Breast epithelium (tissue), 4 donors: ENCODE measurements at regions not wholly inside any gene's neighbourhood (a gene's known extent, or its start where the extent isn't known, plus 50 kb on each side); places are given as distances from the start of the nearest gene placed in this dataset.

ENCODE experiments used
- DNase-seq, 2 donors: peaks; one replicate each; pipeline ENCODE4 v3.0.0-alpha.2; 2019; ENCODE audit warnings: low spot score in 2 of 2
- H3K27ac ChIP-seq, 2 donors: fragments of 200-600 bp; sonication (generic) in 1 of 2; one replicate each; pipeline ENCODE4 v1.5.1; 2016 to 2019; ENCODE audit warnings: mild to moderate bottlenecking in 1 of 2
- H3K27me3 ChIP-seq, 2 donors: fragments of 200-600 bp; sonication (generic) in 1 of 2; one replicate each; pipeline versions ENCODE4 v1.5.1 to v1.6.0; 2017 to 2019; ENCODE audit warnings: control low read depth in 1 of 2, mild to moderate bottlenecking in 1 of 2
- H3K36me3 ChIP-seq: fragments of 200-600 bp; one replicate; pipeline ENCODE4 v1.5.1; 2019
- H3K4me1 ChIP-seq, 2 donors: fragments of 200-600 bp; sonication (generic); one replicate each; pipeline ENCODE4 v1.5.1; 2016 to 2019; ENCODE audit warnings: control low read depth in 1 of 2
- H3K4me3 ChIP-seq, 3 donors: fragments of 200-600 bp; sonication (generic); 1 replicate in 2 of 3; 2 replicates in 1 of 3; pipeline ENCODE4 v1.5.1; 2016 to 2019; ENCODE audit warnings: mild to moderate bottlenecking in 3 of 3, moderate library complexity in 2 of 3
- H3K9me3 ChIP-seq, 2 donors: fragments of 200-600 bp; sonication (generic) in 1 of 2; one replicate each; pipeline ENCODE4 v1.5.1; 2016 to 2019; ENCODE audit warnings: control low read depth in 1 of 2
- POLR2A ChIP-seq: fragments of 450-650 bp; IDR thresholded peaks from one replicate; pipeline ENCODE4 v1.6.1; 2016; ENCODE audit warnings: antibody characterized with exemption, mild to moderate bottlenecking, moderate library complexity
- POLR2AphosphoS5 ChIP-seq, 3 donors: sonication (generic); formaldehyde crosslinking; IDR thresholded peaks; one replicate each; pipeline ENCODE4 v1.6.1; 2017; ENCODE audit warnings: antibody characterized with exemption in 3 of 3
- intact Hi-C: fragments of 100-400 bp; cut with DNase I; formaldehyde crosslinking; loops from one replicate; pipeline ENCODE4 v1.15.1; 2023; ENCODE audit warnings: low total_unique reads
- TF ChIP-seq, protein P1 (sequence below), 3 donors: fragments of 450-650 bp; IDR thresholded peaks; one replicate each; pipeline ENCODE4 v1.5.1; 2016 to 2017; ENCODE audit warnings: antibody characterized with exemption in 3 of 3, mild to moderate bottlenecking in 3 of 3, moderate library complexity in 3 of 3

DNA sequence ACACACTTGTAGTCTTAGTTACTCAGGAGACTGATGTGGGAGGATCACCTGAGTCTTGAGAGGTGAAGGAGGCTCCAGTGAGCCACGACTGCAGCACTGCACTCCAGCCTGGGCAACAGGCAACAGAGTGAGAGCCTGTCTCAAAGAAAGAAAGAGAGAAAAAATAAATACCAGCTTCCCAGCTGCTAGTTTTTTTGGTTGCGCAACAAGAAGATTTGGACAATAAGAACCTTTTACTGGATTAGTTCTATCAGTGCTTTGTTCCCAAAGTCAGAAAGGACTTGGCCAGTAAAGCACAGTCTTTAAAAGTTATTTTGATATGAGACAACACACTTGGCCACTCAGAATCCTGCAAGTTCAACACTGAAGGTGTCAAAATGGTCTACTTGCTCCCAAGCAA, 768.1 kb upstream of the LRFN5 start:
- TF ChIP-seq, protein P1, sequence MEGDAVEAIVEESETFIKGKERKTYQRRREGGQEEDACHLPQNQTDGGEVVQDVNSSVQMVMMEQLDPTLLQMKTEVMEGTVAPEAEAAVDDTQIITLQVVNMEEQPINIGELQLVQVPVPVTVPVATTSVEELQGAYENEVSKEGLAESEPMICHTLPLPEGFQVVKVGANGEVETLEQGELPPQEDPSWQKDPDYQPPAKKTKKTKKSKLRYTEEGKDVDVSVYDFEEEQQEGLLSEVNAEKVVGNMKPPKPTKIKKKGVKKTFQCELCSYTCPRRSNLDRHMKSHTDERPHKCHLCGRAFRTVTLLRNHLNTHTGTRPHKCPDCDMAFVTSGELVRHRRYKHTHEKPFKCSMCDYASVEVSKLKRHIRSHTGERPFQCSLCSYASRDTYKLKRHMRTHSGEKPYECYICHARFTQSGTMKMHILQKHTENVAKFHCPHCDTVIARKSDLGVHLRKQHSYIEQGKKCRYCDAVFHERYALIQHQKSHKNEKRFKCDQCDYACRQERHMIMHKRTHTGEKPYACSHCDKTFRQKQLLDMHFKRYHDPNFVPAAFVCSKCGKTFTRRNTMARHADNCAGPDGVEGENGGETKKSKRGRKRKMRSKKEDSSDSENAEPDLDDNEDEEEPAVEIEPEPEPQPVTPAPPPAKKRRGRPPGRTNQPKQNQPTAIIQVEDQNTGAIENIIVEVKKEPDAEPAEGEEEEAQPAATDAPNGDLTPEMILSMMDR (IDR thresholded peaks at IDR 0.05): no peak
- TF ChIP-seq POLR2AphosphoS5 (IDR thresholded peaks at IDR 0.05) (no peak), POLR2A (no peak)
- Histone ChIP-seq H3K27me3 (no peaks in the 10 kb centered on the region), H3K9me3 (no peaks in the 10 kb centered on the region), H3K27ac (no peak overlapping the region), H3K36me3 (no peaks in the 10 kb centered on the region), H3K4me1 (no peaks in the 10 kb centered on the region), H3K4me3 (no peak overlapping the region)
- intact Hi-C loops: no loop called here
- no peak for DNase-seq

DNA sequence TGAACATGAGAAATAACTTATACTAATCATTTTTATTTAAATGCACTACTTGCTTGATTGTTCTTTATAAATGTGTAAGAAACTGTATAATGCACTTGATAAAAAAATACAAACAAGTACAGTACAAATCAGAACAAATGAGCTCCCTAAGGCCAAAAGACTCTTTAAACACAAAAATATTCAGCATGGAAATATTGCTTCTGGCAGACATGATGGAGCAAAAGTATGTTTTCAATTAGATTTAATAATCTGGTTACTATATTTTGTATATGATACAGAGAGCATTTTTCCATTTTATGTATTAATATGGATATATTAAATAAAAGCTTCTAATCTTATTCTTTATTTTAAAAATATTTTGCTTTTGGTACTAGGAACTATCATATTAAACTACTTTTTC, 800.2 kb upstream of the LRFN5 start:
- H3K4me1 ChIP-seq: no peaks in the 10 kb centered on the region
- no peak overlapping the region for H3K4me3 ChIP-seq
- H3K9me3 ChIP-seq: peaks cover 0 to 4% of the 10 kb centered on the region in 2 donors
- DNase-seq: no peak
- H3K27ac ChIP-seq: no peak overlapping the region
- TF ChIP-seq, protein P1 (IDR thresholded peaks at IDR 0.05): no peak
- TF ChIP-seq POLR2AphosphoS5 (IDR thresholded peaks at IDR 0.05) (no peak), POLR2A (no peak)
- no peaks in the 10 kb centered on the region for H3K27me3 ChIP-seq
- intact Hi-C loops: no loop called here
- H3K36me3 ChIP-seq: no peaks in the 10 kb centered on the region

DNA sequence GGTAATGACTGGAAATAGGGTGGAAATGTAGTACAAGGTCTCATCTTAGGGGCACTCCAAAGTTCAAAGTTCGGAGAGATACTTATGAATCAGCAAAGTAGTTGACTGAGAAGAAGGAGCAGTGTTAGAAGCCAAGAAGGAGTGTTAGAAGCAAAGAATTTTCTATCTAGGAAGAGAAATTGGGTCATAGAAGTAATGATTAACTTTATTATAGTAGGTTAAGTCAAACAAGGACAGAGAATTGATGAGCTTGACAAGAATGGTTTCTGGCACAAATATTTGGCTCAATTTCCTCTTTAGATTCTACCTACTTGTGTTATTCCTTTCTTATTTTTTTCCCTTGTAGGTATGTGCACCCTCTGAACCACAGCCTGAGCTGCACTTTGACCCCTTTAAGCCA, 810.5 kb upstream of the LRFN5 start:
- TF ChIP-seq POLR2A (no peak), POLR2AphosphoS5 (IDR thresholded peaks at IDR 0.05) (no peak)
- TF ChIP-seq, protein P1 (IDR thresholded peaks at IDR 0.05): no peak
- Histone ChIP-seq H3K9me3 (no peaks in the 10 kb centered on the region), H3K4me3 (no peak overlapping the region), H3K36me3 (no peaks in the 10 kb centered on the region), H3K4me1 (no peaks in the 10 kb centered on the region), H3K27ac (no peak overlapping the region), H3K27me3 (no peaks in the 10 kb centered on the region)
- DNase-seq: no peak
- intact Hi-C loops: no loop called here

DNA sequence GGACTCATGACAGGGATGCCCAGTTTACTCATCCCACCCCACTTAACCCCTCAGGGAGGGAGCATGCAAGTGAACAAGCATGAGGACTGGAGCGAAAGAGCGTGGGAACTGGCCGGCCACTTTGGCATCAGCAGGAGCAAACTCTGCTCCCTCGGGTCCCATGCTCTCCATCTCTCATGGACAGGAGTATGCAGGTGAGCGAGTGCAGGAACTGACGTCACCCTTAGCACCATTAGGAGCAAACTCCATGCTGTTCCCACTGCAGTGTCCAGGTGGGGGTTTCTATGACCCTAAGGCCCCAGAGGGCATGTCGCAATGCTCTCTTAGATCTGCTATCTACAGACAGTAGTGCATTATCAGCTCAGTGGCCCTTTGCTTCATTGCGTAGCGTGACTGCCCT, 821.8 kb upstream of the LRFN5 start:
- H3K9me3 ChIP-seq: no peaks in the 10 kb centered on the region
- H3K27ac ChIP-seq: no peak overlapping the region
- no peaks in the 10 kb centered on the region for H3K27me3 ChIP-seq
- H3K36me3 ChIP-seq: no peaks in the 10 kb centered on the region
- no peak for DNase-seq
- intact Hi-C loops: no loop called here
- no peak overlapping the region for H3K4me3 ChIP-seq
- no peaks in the 10 kb centered on the region for H3K4me1 ChIP-seq
- no peak for TF ChIP-seq POLR2AphosphoS5 (IDR thresholded peaks at IDR 0.05)
- TF ChIP-seq, protein P1 (IDR thresholded peaks at IDR 0.05): no peak
- TF ChIP-seq POLR2A: no peak

DNA sequence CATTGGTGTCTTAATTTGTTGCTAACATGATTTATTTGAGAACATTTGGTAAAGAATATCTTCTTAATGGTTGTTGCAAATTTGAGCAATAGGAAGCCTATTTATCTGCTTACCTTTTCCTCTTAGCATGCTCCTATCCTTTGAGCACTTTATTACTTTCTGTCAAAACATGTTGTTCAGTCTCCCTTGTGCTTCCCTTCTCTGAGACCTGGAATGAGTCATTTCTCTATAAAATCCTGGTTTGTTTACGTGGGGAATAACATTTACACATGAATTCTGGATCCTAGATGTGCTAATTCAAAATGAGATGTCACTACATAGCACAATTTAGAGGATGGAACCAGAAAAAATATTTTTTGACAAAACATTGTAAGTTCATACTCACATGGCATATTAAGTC, 844.0 kb upstream of the LRFN5 start:
- H3K27me3 ChIP-seq: no peaks in the 10 kb centered on the region
- no peaks in the 10 kb centered on the region for H3K36me3 ChIP-seq
- intact Hi-C loops: no loop called here
- no peak for DNase-seq
- no peaks in the 10 kb centered on the region for H3K9me3 ChIP-seq
- H3K4me3 ChIP-seq: no peak overlapping the region
- no peak overlapping the region for H3K27ac ChIP-seq
- no peaks in the 10 kb centered on the region for H3K4me1 ChIP-seq
- TF ChIP-seq POLR2AphosphoS5 (IDR thresholded peaks at IDR 0.05): no peak
- TF ChIP-seq, protein P1 (IDR thresholded peaks at IDR 0.05): no peak
- no peak for TF ChIP-seq POLR2A
